T-helper 2 cell treated with Interferon-gamma antibody and Interleukin-4, amounts not matched to agents 100 ng/mL and 5 ng/mL, for 36 hours (primary cell): ENCODE measurements at regions not wholly inside any gene's neighbourhood (a gene's known extent, or its start where the extent isn't known, plus 50 kb on each side); places are given as distances from the start of the nearest gene placed in this dataset.
"Not testable (repeated sequence)": the region's sequence is repeated elsewhere in the genome, so short reads cannot be mapped to it uniquely, and the experiment has no call there.

Source experiments
- intact Hi-C: fragments of 100-400 bp; cut with micrococcal nuclease; formaldehyde crosslinking; loops from one replicate; pipeline ENCODE4 v1.15.1; 2023

DNA sequence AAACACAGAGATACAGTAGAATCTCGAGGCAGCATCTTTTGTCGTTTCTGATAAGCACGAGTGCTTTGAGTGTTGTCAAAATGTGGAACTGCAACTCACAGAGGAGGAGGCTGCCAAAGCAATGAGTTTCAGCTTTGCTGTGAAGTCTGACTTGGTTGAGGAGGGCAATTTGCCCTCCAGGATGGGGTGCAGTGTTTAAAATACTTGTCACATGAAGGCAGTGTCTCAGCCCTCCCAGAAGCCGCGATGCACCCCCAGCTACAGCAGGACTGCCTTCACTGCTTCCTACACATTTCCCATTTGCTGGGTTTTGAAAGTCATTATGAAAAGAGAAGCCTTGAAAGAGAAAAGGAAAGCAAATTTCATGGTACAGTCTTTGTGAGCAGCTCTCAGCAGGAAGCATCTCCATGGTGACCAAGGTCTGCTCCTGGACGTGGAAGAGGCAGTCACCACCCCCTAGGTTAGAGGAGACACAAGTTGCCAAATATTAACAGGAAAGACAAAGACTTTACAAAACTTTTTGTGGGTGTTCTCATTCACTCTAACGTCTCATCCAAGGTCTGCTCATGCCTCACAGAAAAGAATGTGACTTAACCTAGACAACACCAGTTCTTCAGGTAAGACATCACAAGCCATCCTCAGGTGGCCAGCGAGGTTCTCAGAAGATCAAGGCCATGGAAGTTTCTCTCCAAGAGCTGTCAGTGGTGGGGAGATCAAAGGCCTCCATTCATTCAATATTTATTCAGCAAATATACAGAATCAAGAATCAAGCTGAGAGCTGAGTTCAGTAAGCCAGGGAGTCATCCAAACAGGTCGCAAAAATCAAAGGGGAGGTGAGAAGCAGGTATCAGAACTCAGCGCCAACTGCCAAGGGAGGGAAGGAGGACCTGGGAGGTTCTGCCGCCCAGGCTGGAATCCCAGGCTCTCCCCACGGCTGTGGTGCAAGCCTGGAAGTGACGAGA, 476.0 kb downstream of the EIPR1 start:
- intact Hi-C loops: no loop called here

- intact Hi-C loops: no loop called here
Measured at GRCh38 chr2:2899826-2900225, 477.8 kb downstream of the EIPR1 start.

DNA sequence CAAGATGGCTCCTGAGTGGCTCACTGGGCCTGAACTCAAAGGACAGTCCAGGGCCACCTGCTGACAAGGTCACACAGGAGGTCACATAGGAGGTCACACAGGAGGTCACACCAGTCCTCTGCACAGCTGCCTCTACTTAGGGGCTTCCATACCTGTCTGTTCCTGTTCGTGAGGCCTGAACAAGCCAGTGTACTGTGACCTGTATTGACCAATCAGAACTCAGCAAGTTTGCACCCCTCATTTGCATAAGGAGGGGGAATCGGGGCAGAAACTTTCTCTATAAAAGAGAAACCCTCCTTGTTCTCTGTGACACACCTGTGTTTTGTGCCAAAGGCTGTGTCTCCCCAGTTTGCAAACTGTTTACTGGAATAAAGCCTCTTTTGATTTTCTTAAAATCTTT, 478.9 kb downstream of the EIPR1 start:
- intact Hi-C loops: no loop called here

DNA sequence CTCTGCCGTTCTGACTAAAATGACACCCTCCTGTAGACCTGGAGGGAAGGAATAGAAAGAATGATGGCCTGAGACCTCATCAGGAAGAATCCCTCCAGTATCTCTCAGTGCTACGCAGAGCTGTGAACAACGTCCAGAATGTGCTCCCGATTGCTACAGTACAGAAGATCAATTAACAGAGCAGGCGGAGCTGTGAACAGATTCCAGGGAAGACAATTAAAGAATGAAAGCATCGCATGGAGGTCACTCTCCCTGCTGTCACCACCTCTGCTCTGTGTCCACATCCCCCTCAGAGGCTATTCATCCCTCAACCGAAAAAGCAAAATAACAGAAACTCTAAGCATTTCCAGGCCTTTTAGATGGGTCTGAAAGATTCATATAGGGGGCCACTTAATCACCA, 481.0 kb downstream of the EIPR1 start:
- intact Hi-C loops: no loop called here

DNA sequence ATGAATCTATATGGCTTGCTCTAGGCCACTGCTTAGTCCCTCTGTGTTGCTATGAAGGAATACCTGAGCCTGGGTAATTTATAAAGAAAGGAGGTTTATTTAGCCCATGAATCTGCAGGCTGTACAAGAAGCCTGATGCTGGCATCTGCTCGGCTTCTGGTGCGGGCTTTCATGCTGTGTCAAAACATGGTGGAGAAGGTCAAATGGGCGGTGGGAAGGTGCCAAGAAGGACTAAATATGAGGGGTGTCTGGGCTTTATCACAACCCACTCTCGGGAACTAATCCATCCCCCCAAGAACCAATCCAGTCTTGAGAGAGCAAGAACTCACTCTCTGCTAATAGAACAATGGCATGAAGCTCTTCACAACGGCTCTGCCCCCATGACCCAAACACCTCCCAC, 481.6 kb downstream of the EIPR1 start:
- intact Hi-C loops: no loop called here

DNA sequence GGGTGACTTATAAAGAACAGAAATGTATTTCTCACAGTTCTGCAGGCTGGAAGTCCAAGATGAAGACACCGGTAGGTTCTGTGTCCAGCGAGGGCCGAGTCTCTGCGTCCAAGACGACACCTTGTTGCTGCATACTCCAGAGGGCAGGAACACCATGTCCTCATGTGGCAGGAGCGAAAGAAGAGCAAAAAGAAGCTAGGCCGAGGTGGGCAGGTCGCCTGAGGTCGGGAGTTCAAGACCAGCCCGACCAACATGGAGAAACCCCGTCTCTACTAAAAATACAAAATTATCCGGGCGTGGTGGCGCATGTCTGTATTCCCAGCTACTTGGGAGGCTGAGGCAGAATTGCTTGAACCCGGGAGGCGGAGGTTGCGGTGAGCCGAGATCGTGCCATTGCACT, 483.6 kb downstream of the EIPR1 start:
- intact Hi-C loops: not testable (repeated sequence)

DNA sequence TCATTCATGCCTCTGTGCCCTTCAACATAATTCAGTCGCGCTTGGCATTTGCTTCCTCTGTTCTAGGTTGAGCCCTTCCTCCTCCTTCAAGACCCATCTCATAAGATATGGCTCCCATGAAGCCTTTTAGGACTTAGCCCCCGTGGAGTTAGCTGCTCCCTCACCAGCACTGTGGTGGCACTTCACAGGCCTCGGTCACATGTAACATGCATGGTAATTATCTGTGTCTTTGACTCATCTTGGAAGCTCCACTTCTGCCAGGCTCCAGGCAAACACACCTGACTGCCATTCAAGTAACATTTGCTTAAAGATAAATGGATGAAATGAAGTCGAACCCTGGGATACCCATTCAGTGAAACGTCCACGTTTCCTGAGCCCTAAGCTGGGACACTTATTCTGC, 484.7 kb downstream of the EIPR1 start:
- intact Hi-C loops: no loop called here

GRCh38 chr2:2892378-2892777, 485.2 kb downstream of the EIPR1 start:
- intact Hi-C loops: no loop called here

- intact Hi-C loops: no loop called here
Measured at GRCh38 chr2:2890901-2891300, 486.7 kb downstream of the EIPR1 start.

DNA sequence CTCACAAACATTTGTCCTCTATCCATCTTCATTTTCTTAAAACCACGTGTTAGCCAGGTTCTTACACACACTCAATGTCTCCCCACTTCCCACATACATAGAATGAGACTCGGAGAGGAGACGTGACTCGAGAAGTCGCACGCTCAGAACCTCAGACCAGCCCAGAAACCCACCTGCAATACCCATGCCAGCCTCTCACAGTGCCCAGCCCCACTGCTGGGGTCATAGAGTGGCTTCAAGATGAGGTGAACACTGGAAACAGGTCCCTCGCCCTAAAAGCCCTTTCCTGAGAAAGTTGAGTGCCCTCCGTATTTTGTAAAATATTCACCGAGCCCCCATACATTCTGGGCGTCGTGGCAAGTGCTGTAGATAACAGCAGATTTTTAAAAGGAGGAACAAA, 487.4 kb downstream of the EIPR1 start:
- intact Hi-C loops: no loop called here

DNA sequence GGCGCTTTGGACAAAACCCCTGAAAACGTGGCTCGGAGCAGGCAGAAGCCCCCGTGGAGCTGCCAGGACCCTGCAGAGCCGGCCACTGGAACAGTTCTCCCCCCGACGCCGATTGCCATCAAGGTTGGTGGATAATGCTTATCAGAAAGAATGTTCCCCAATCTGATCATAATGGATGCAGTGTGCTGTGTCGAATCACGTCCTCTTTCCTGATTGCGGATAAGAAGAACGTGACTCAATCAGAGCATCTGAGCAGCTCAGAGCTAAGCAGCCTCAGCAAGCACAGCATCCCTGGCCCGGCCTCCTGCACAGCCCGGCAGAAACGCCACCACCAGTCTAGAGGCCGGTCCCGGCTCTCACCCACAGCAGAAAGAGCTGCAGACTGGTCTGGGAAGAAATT, 488.0 kb downstream of the EIPR1 start:
- intact Hi-C loops: no loop called here

DNA sequence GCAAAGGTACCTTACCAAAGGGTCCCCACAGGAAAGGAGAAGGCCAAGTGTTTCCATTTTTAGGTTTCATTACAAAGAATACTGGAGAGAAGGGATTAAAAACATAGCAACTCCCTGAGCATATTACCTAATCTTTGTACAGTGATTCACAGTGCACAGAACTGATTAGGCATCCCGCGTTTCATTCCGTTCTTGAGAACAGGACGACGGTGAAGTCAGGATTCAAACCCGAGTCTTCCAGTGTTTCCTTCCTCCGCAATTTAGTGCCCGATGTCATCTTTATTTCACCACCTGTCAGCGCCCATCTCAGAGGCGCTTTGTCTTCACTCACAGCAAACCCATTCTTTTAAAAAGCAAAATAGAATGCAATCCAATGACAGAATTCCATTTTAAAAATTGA, 488.5 kb downstream of the EIPR1 start:
- intact Hi-C loops: no loop called here

DNA sequence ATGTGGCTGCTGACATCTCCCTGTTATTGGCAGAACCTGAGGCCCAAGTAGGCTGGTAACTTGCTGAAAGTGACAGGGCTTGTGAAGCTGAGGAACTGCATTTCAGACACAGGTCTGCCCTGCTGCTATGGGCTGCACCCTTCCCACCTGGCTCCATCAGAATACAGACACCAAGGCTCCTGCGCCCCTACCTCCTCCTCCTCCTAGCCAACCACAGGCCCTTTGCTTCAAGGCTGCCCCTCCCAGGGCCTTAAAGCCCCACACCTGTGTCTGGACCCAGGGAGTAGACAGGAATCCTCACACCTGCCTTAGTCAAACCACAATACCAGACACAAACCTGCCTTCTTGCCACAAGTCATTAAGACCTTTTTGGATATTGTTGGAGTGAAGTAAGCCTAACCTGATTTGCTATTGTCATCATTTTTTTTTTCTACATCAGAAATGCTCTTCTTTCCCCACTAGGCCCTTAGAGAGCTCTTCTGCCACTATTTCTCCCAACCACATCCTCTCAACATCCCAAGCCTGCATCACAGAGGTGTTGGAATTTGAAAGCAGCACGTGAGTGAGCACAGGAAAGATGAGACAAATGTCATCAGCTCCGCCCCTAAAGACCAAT, 489.7 kb downstream of the EIPR1 start:
- intact Hi-C loops: no loop called here

GRCh38 chr2:2886922-2887321, 490.7 kb downstream of the EIPR1 start:
- intact Hi-C loops: no loop called here

DNA sequence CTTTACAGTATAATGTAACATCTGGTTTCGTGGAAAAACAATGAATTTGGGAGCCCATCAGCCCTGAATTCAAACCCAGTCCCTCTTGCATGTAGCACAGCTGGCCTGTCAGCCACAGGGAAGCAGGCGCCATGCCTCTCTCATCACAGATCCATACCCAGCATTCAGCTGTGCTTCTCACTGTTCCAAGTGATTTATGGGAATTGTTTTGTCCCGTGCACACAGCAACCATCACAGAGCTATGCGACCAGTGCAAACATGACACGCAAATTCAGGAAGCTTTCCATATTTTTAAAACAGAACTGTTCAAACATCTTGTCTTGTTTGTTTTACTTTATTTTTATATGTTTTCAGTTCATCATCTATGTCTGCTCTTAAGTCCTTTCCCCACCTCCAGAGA, 496.1 kb downstream of the EIPR1 start:
- intact Hi-C loops: no loop called here

DNA sequence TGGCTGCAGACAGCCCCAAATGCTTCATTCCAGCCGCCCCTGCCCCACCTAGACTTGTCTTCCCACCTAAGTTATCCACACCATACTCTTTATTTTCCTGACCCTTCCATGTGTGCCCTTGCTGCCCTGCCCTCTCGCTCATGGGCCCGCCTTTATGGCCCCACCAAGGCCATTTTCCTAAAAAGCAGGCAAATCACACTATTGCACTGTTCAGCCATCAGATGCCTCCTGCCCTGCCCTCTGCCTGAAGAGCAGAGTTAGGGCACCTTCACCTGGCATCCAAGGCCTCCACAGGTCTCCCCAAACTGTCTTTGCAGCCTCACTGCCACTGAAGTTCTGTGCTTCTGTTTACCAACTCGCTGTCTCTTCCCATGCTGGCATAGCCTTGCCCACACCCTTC, 496.7 kb downstream of the EIPR1 start:
- intact Hi-C loops: no loop called here

DNA sequence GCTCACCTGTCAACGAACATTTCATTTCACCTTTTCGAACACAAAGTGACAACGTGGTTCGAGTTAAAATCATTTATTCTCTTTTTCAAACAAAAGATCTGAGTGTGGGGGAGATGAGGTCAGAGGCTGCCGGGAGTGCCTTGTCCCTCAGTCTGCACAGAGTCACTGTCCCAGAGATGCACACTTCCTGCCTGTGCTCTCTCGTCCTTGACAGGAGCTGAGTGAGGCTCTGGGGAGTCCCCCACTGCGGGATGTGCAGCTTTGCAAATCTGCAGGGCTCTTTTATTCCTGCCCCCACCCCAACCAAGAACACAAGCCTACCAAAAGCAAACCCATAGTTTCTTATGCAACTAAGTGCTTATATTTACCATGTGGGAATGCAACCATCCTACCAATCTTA, 497.8 kb downstream of the EIPR1 start:
- intact Hi-C loops: no loop called here

DNA sequence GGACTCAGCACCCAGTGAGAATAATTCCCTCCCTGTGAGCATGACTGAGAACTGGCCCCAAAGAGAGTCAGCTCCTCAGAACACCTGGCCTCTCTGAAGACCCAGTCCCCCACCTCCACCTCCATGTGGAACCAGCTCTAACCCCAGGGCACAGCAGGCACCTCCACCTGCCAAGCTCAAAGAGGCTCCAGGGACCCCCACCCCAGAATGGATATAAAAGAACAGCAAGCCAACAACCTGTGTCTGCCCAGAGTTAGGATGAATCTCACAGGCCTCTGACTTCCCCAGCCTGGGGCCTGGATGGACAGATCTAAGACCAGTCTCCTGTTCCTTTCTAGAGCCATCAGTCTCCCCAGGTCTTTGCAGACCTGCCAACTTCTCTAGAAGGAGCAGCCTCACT, 498.5 kb downstream of the EIPR1 start:
- intact Hi-C loops: no loop called here

DNA sequence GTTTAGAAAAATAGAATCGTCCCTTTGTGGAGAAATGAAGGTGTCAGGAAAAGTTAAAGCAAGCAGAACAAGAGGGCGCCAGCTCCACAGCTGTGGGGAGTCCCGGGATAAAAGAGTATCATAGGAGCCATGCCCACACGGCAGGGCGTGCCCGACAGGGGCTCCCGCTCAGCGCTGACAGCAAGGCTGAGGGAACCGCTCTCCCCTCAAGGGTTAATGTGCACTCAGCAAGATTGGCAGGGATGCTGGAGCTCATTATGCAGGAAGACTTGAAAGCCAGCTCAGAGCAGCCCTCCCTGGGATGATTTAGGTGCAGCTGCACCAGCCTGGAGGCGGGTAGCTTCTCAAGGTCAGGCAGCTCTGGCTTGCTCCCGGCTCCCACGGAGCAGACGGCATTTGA, 500.2 kb downstream of the EIPR1 start:
- intact Hi-C loops: no loop called here

DNA sequence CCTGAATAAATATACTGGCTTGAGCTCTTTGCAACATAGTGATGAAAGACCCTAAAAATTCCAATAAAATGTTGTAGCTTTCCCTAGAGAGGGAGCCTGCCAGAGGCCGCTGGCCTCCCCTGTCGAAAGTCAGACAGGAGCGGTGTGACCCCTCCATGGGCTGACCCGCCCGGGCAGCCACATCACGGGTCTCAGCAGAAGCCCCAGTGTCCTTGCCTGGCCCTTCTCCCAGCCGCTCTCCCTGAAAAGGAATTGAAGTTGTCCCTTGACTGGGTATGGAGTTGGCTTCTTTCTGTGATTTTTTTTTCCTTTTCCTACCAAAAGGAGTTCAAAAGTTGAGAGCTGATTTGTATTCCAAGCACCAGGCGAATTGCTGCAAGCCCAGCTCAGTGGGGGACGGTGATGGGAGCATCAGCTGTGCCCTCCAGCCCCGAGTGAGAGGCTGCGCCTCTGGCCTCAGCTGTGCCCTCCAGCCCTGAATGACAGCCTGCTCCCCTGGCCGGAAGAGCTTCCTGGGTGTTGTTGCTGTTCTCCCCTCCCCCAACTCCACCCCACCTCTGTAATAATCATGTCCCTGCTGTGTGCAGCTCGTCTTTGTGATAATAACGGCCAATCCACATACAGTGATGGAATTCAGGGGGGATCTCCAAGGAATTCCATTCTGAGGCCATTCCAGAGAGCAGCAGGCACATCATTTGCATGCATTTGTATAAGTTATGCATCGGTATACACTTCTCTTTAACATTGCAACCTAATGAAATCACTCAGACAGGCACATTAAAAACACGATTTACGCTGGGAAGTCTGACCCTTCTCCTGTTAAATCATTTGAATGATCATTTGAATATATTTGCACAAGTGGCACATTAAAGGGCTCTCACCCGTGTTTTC, 501.0 kb downstream of the EIPR1 start:
- intact Hi-C loops: no loop called here

- intact Hi-C loops: no loop called here
Measured at GRCh38 chr2:2875831-2876230, 501.8 kb downstream of the EIPR1 start.

DNA sequence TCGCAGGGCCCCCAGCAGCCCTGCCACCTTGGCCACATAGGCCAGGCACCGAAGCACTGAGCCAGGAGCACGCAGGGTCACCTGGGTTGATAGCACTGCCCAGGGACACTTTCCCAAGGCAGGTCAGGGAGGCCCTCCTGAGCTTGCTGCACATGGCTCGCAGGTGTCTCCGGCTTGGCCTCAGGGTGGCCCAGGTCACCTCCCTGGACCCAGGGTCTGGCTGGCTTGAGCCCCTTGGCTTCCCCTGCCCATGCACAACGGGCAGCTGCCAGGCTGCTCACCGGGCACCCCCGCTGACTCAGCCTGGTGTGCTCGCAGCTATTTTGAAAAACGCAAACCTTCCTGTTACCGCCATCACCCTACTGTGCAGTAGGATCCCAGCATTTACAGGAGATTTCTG, 502.3 kb downstream of the EIPR1 start:
- intact Hi-C loops: no loop called here
